ENCODE measurements at regions not wholly inside any gene's neighbourhood (a gene's known extent, or its start where the extent isn't known, plus 50 kb on each side); places are given as distances from the start of the nearest gene placed in this dataset.

- ATAC-seq = no peak
- TF ChIP-seq EP300 (IDR thresholded peaks at IDR 0.05) (no peak), POLR2A (IDR thresholded peaks at IDR 0.05) (no peak), POLR2AphosphoS5 (IDR thresholded peaks at IDR 0.05) (no peak), CTCF (IDR thresholded peaks at IDR 0.05) (no peak)
- Histone ChIP-seq H3K4me3 (no peak overlapping the region), H3K27ac (peak overlapping the region in 3 of 4 donors; percentile 5 to 8 (median 6)), H3K9me3 (no peaks in the 10 kb centered on the region), H3K36me3 (no peaks in the 10 kb centered on the region), H3K4me1 (peaks cover 0 to 29% (median 4%) of the 10 kb centered on the region in 3 donors), H3K27me3 (no peaks in the 10 kb centered on the region)
- WGBS, 2 donors (ENCODE audit: low coverage in 1 of 2) = 41 to 86% methylated on average over 2 to 3 of the region's 3 CpGs
Measured at GRCh38 chr12:88921890-88922532, 341.7 kb upstream of the KITLG start.

- Histone ChIP-seq H3K4me3 (no peak overlapping the region), H3K9me3 (no peaks in the 10 kb centered on the region), H3K36me3 (no peaks in the 10 kb centered on the region), H3K4me1 (peaks cover 0 to 29% (median 4%) of the 10 kb centered on the region in 3 donors), H3K27me3 (no peaks in the 10 kb centered on the region), H3K27ac (no peak overlapping the region)
- TF ChIP-seq CTCF (IDR thresholded peaks at IDR 0.05) = no peak
- 60 to 80% methylated on average over 1 of the region's 1 CpG for WGBS, 2 donors (ENCODE audit: low coverage in 1 of 2)
- no peak for ATAC-seq
Measured at GRCh38 chr12:88921434-88921833, 341.2 kb upstream of the KITLG start.

- Histone ChIP-seq H3K27me3 (no peaks in the 10 kb centered on the region), H3K4me3 (no peak overlapping the region), H3K27ac (no peak overlapping the region), H3K36me3 (no peaks in the 10 kb centered on the region), H3K9me3 (peaks cover 0 to 9% (median 0%) of the 10 kb centered on the region in 3 donors), H3K4me1 (peaks cover 0 to 17% (median 0%) of the 10 kb centered on the region in 3 donors)
- ATAC-seq = no peak
- no peak for TF ChIP-seq POLR2AphosphoS5 (IDR thresholded peaks at IDR 0.05)
- 50 to 67% methylated on average over 1 of the region's 1 CpG for WGBS, 2 donors (ENCODE audit: low coverage in 1 of 2)
Measured at GRCh38 chr12:88918161-88918560, 337.9 kb upstream of the KITLG start.

GRCh38 chr12:88914967-88915366 lies 334.7 kb upstream of the KITLG start:
- WGBS, 2 donors (ENCODE audit: low coverage in 1 of 2) = no CpG with 5 or more reads among the region's 2 CpGs
- peaks cover 0 to 16% (median 0%) of the 10 kb centered on the region in 3 donors for H3K9me3 ChIP-seq
- H3K27ac ChIP-seq = no peak overlapping the region
- ATAC-seq = no peak
- H3K4me1 ChIP-seq = no peaks in the 10 kb centered on the region
- no peak for TF ChIP-seq CTCF (IDR thresholded peaks at IDR 0.05)
- no peak for TF ChIP-seq POLR2AphosphoS5 (IDR thresholded peaks at IDR 0.05)
- TF ChIP-seq EP300 (IDR thresholded peaks at IDR 0.05) = no peak
- no peak for TF ChIP-seq POLR2A (IDR thresholded peaks at IDR 0.05)
- H3K4me3 ChIP-seq = no peak overlapping the region
- no peaks in the 10 kb centered on the region for H3K36me3 ChIP-seq
- H3K27me3 ChIP-seq = no peaks in the 10 kb centered on the region

- Histone ChIP-seq H3K4me1 (no peaks in the 10 kb centered on the region), H3K36me3 (no peaks in the 10 kb centered on the region), H3K27ac (no peak overlapping the region), H3K9me3 (peaks cover 0 to 16% (median 0%) of the 10 kb centered on the region in 3 donors), H3K27me3 (no peaks in the 10 kb centered on the region), H3K4me3 (no peak overlapping the region)
- 56 to 58% methylated on average over 2 of the region's 2 CpGs for WGBS, 2 donors (ENCODE audit: low coverage in 1 of 2)
- no peak for TF ChIP-seq EP300 (IDR thresholded peaks at IDR 0.05)
- no peak for TF ChIP-seq POLR2AphosphoS5 (IDR thresholded peaks at IDR 0.05)
- no peak for TF ChIP-seq POLR2A (IDR thresholded peaks at IDR 0.05)
- TF ChIP-seq CTCF (IDR thresholded peaks at IDR 0.05) = no peak
- ATAC-seq = no peak
Measured at GRCh38 chr12:88909510-88909909, 329.2 kb upstream of the KITLG start.

Measured in gastroesophageal sphincter (tissue), 4 donors.